Activated naive CD4-positive, alpha-beta T cell treated with anti-CD3 and anti-CD28 coated beads, Interleukin-2, amount 50 U/mL, for 24 hours (primary cell): ENCODE measurements at regions not wholly inside any gene's neighbourhood (a gene's known extent, or its start where the extent isn't known, plus 50 kb on each side); places are given as distances from the start of the nearest gene placed in this dataset.
"Not testable (repeated sequence)": the region's sequence is repeated elsewhere in the genome, so short reads cannot be mapped to it uniquely, and the experiment has no call there.

Experiments
- H3K27ac Mint-ChIP-seq: one replicate; pipeline ENCODE4 v1.8.0; 2021; ENCODE audit warnings: mild to moderate bottlenecking, mixed read lengths
- H3K27me3 Mint-ChIP-seq: one replicate; pipeline ENCODE4 v1.8.0; 2021; ENCODE audit warnings: mixed read lengths
- H3K36me3 Mint-ChIP-seq: one replicate; pipeline ENCODE4 v1.8.0; 2021; ENCODE audit warnings: mixed read lengths
- H3K4me1 Mint-ChIP-seq: one replicate; pipeline ENCODE4 v1.8.0; 2021; ENCODE audit warnings: mixed read lengths
- H3K4me3 Mint-ChIP-seq: one replicate; pipeline ENCODE4 v1.8.0; 2021; ENCODE audit warnings: mild to moderate bottlenecking, mixed read lengths
- H3K9me3 Mint-ChIP-seq: one replicate; pipeline ENCODE4 v1.8.0; 2021; ENCODE audit warnings: mixed read lengths

DNA sequence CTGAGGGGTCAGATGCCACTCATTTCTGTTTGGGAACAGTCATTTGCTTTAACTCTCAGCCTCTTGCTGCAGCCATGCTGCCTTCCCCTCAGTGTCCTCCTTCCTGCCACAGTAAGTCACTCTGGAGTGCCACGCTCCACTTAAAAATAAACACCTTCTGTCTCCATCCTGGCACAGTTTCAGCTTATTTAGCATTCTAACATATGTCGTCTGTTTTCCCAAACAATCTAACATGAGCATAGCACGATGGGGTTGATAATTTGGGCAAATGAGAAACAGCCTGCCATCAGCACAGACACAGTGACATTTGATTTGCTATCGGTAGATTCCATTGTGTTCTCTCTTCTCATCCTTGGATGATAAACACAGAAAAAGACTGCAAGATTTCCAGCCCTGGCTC is 768.6 kb downstream of the UQCRFS1 start:
- no peak overlapping the region for H3K27ac Mint-ChIP-seq

DNA sequence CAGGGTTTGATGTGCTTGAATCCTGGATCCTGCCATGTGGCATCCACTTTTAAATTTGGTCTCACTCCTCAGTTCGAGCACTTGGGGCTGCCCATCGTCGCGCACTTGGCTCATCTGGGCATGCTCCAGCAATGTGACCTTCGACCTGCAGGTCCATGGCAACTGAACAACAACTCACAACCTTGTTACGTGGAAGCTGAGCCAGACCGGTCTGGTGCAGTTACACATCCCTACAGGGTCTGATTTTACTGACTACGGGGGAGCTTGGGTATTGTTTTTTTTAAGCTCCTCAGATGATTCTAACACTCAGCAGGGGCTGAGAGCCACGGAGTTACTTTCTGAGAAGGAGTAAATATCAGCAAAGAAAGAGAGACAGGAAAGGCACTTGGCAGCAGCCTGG is 769.6 kb downstream of the UQCRFS1 start:
- Mint-ChIP-seq H3K27ac (no peak overlapping the region), H3K9me3 (no peaks in the 10 kb centered on the region), H3K4me3 (no peak overlapping the region), H3K36me3 (no peaks in the 10 kb centered on the region), H3K4me1 (no peaks in the 10 kb centered on the region), H3K27me3 (no peaks in the 10 kb centered on the region)

More for the DNA sequence above, 768.6 kb downstream of the UQCRFS1 start:
- Mint-ChIP-seq H3K9me3 (no peaks in the 10 kb centered on the region), H3K36me3 (no peaks in the 10 kb centered on the region), H3K4me1 (no peaks in the 10 kb centered on the region), H3K27me3 (no peaks in the 10 kb centered on the region), H3K4me3 (no peak overlapping the region)

DNA sequence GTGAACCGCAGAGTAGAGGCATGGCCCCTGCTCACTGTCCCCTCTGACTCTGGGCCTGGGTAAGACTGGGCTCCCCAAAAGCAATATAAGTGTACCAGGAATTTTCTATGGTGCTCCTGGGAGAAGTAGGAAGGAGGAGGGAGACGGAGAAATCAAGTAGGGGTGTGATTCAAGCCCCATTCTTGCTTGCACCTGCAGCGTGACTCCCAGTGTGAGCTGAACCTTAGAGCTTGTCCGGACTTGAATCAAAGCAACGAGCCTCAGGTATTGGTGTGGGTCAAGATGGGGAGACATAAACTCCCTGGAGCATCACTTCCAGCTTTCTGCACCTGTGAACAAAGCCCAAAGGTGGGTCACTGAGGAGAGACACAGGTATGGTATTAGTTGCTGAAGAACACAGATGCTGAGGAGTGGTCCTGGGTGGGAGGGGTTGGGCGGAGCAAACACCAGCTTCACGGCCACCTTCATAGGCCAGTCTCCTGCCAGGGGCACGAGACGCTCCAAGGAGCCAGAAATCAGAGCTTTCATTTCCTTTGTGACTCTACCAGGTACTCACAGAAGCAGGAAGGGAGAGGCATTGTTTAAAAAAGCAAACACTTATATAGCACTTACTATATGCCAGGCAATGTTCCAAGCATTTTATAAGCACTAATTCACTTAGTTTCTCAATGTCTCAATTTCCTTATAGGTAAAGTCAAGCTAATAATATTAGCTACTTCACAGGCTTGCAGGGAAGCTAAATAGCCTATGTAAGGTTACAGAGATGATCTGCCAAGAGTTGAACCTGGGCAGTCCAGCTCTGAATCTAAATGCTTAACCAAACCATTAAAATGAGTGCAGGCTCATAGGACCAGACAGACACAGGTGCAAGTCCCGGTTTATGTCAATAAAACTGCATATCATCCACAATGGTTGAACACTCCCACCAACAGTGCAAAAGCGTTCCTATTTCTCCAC is 775.3 kb downstream of the UQCRFS1 start:
- Mint-ChIP-seq H3K27me3 (no peaks in the 10 kb centered on the region), H3K4me3 (no peak overlapping the region), H3K9me3 (peaks cover 16% of the 10 kb centered on the region), H3K4me1 (peaks cover 33% of the 10 kb centered on the region), H3K27ac (no peak overlapping the region), H3K36me3 (no peaks in the 10 kb centered on the region)

DNA sequence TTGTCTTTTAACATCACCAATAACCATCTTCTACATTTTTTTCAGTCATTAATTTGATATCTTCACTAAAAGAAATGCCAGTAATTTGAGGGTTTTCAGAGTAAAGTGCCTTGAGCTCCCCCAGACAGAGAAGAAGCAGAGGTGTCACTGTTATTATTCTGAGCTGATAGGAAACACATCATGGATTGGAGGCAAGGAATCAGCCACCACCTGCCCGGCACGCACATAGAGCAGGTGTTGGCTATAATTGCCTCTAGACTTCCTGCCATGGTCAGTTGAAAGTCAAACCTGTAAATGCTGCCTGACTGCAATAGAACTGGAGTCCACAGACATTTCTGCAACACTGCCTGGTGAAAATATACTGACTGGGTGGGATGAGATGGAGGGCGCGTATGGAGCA is 776.6 kb downstream of the UQCRFS1 start:
- Mint-ChIP-seq H3K4me1 (peaks cover 33% of the 10 kb centered on the region), H3K36me3 (no peaks in the 10 kb centered on the region), H3K4me3 (no peak overlapping the region), H3K27ac (no peak overlapping the region), H3K27me3 (no peaks in the 10 kb centered on the region), H3K9me3 (peaks cover 16% of the 10 kb centered on the region)

DNA sequence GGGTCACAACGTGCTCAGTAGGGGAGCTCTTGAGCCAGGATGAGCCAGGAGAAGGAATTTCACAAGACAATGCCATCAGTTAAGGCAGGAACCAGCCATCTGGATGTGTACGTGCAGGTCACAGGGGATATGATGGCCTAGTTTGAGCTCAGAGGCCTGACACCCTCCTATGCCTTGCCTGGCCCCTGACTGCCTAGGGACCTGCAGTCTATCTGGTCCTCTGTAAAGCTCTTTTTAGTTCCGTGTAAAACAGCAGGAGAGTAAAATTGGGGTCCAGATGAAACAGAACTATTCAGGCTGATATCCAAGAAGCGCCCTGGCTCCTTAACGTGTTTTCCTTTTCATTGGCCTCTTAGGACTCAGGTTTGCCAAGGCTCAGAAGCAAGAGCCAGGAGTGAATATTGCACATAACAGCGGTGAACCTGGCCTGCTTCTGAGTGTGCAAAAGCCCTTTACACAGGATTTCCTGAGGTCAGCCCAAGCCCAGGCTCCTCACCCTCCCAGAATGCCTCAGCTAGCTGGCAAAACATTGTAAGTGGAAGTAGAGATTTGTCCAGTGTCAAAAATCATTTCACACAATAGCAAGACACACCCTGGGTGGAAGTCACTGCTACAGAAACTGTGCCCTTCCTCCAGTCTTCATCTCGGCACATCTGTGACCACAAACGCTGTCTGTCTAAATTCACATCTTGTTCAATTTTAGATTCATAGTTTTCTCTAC is 777.2 kb downstream of the UQCRFS1 start:
- Mint-ChIP-seq H3K9me3 (peaks cover 16% of the 10 kb centered on the region), H3K27me3 (no peaks in the 10 kb centered on the region), H3K4me3 (no peak overlapping the region), H3K4me1 (peaks cover 33% of the 10 kb centered on the region), H3K36me3 (no peaks in the 10 kb centered on the region), H3K27ac (no peak overlapping the region)

DNA sequence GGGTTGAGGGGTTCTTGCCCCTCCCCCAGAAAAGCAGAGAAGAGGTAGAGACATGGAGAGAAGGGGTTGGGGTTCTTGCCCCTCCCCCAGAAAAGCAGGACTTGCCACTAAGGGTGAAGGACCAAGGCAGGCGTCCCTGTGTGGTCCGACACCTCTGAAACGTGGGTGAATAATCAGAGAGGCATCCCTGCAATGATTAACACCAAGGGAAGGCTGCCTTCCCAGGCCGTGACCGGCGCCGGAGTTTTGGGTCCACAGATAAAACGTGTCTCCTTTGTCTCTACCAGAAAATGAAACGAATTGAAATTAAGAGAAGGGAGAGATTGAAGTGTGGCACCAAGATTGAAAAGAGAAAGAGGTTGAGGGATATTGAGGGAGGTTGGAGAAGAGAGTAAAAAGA is 778.2 kb downstream of the UQCRFS1 start:
- peaks cover 16% of the 10 kb centered on the region for H3K9me3 Mint-ChIP-seq
- H3K27me3 Mint-ChIP-seq, H3K36me3 Mint-ChIP-seq, H3K27ac Mint-ChIP-seq, H3K4me3 Mint-ChIP-seq: not testable (repeated sequence)
- peaks cover 33% of the 10 kb centered on the region for H3K4me1 Mint-ChIP-seq

DNA sequence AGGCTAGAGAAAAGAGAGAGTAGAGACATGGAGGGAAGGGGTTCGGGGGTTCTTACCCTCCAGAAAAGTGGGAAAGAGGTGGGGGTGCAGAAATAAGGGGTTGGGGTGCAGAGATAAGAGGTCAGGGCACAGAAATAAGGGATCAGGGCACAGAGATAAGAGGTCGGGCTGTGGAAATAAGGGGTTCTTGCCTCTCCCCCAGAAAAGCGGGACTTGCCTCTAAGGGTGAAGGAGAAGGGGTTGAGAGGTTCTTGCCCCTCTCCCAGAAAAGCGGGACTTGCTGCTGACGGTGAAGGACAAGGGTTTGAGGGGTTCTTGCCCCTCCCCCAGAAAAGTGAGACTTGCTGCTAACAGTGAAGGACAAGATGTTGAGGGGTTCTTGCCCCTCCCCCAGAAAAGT is 778.6 kb downstream of the UQCRFS1 start:
- H3K27ac Mint-ChIP-seq, H3K36me3 Mint-ChIP-seq, H3K4me3 Mint-ChIP-seq, H3K27me3 Mint-ChIP-seq: not testable (repeated sequence)
- peaks cover 16% of the 10 kb centered on the region for H3K9me3 Mint-ChIP-seq
- peaks cover 33% of the 10 kb centered on the region for H3K4me1 Mint-ChIP-seq

DNA sequence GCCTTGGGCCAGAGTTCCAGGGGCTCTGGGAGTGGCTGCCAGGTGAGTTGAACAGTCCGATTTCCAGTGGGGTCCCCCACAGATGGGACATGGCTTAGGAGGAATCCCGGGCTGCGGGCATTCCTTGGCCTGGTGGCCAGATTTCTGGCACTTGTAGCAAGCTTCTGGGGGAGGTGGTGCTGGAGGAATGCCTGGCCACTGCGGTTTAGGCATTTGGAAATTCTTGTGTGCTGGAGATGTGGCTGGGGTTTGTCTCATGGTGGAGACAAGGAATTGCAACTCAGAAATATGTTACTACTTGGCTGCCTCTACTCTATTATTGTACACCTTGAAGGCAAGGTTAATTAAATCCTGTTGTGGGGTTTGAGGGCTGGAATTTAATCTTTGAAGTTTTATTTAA is 779.8 kb downstream of the UQCRFS1 start:
- H3K4me3 Mint-ChIP-seq, H3K27me3 Mint-ChIP-seq, H3K27ac Mint-ChIP-seq, H3K36me3 Mint-ChIP-seq: not testable (repeated sequence)
- Mint-ChIP-seq H3K4me1 (peaks cover 33% of the 10 kb centered on the region), H3K9me3 (peaks cover 16% of the 10 kb centered on the region)

DNA sequence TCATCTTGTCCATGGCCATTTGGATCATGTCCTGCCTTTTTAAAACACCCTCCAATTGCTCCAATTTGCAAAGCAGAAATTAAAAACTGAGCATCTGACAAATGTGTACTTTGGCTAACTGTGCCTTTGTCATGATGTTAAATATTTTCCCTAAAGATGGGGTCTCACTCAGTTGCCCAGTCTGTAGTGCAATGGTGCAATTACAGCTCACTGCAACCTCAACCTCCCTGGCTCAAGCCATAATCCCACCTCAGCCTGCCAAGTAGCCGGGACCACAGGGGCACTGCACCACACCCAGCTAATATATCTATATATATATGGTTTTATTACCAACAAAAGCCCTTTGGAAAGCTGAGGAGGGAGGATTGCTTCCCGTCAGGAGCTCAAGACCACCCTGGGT is 782.7 kb downstream of the UQCRFS1 start:
- H3K27me3 Mint-ChIP-seq = no peaks in the 10 kb centered on the region
- H3K4me1 Mint-ChIP-seq = peaks cover 9% of the 10 kb centered on the region
- peaks cover 16% of the 10 kb centered on the region for H3K9me3 Mint-ChIP-seq
- no peak overlapping the region for H3K27ac Mint-ChIP-seq
- H3K36me3 Mint-ChIP-seq = no peaks in the 10 kb centered on the region
- no peak overlapping the region for H3K4me3 Mint-ChIP-seq

DNA sequence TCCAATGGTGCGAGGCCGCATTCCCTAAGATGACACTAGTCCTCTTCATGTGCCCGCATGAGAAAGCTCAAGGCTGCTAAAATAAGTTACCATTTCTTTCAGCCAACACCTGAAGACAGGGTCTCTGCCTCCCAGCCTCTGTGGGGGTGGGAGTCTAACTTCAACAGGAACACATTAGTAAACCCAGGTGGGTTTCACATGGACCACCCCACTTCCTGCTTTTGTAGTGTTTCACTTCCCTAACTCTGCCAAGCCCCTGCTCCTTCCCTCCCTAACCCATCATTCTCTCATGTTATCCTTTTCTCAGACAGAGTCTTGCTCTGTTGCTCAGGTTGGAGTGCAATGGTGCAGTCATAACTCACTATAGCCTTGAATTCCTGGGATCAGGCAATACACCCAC is 783.6 kb downstream of the UQCRFS1 start:
- Mint-ChIP-seq H3K27me3 (no peaks in the 10 kb centered on the region), H3K27ac (no peak overlapping the region), H3K4me1 (peaks cover 5% of the 10 kb centered on the region), H3K4me3 (no peak overlapping the region), H3K36me3 (no peaks in the 10 kb centered on the region), H3K9me3 (peaks cover 10% of the 10 kb centered on the region)

DNA sequence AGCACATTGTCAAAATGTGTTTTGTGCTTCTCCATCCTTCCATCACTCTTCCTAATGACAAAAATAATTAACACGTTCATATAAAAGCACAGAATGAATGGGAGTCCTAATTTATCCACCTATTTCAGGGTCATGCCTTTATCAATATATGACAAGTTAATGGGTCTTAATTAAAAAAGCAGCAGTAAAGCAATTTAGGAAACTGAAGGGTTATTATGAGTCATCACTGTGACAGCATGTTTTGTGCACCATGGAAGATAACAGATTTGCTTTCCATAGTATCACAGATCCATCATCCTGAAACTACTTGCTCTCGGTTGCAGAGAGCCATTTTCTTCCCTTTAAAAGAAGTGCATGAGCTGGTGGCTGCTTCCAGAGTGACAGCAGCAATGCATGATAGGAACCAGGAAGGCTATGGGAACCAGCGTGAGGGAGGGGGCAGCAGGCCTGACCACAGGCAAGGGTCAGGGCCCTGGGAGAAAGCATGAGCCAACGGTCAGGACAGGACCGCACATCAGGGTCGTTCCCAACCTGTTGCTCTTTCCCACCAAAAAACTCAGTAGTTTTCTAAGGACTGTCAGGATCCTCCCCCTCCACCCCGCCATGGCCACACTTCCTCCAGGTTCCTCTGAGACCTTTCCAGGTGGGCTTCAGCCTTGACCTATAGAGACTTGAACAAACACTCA is 784.1 kb downstream of the UQCRFS1 start:
- H3K27ac Mint-ChIP-seq = no peak overlapping the region
- no peaks in the 10 kb centered on the region for H3K36me3 Mint-ChIP-seq
- peaks cover 5% of the 10 kb centered on the region for H3K4me1 Mint-ChIP-seq
- peaks cover 5% of the 10 kb centered on the region for H3K9me3 Mint-ChIP-seq
- H3K4me3 Mint-ChIP-seq = no peak overlapping the region
- H3K27me3 Mint-ChIP-seq = no peaks in the 10 kb centered on the region

DNA sequence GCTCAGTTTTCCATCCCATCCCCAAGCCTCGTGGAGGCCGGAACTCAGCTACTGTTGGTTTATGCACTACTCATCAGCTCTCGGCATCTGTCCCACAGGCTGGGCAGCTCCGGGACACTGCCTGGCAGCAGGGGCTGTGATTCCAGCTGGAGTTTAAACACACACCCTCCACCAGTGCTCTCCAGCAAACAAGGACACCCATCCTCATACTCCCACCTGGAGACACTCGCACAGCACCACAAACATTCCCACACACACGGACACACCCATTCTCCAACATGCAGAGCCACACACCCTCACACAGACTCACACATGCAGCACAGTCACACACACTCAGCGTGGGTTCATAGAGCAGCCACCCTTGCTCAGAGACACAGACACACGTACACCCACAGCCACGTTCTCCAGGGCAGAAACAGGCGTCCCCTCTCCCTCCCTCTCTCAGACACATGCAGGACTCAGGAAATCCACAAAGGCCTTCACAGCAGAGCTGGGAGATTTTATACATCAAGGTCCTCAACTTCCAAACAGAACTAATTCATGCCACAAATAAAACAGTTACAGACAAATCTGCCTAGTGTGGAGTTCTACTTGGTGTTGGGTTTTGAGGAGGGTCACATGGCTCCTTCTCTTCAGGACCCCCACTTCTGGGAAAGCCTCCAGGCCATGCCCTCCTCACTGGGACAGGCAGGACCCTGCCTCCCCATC is 785.4 kb downstream of the UQCRFS1 start:
- Mint-ChIP-seq H3K4me1 (peaks cover 5% of the 10 kb centered on the region), H3K36me3 (no peaks in the 10 kb centered on the region), H3K27me3 (no peaks in the 10 kb centered on the region), H3K4me3 (no peak overlapping the region), H3K27ac (no peak overlapping the region), H3K9me3 (no peaks in the 10 kb centered on the region)

DNA sequence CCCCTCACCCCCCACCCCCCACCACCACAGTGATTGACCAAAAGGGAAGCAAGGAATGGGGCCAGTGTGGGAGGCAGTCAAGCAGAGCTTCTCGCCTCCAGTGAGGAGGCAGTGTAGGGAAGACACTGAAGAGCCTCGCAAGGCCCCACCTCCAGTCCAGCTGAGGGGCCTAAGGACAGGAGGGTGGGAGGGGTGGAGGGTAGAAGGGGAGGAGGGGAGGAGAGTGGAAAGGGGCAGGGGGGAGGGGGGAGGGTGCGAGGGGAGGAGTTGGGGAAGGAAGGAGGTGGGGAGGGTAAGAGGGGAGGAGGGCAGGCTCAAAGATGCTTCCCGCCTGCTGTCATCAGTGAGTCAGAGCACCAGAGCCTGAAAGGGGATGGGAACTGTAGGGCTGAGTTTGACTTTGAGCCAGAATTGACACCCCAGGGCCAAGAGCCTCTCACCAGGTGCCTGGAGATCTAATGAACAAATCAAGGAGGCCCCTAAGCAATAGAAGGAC is 786.2 kb downstream of the UQCRFS1 start:
- Mint-ChIP-seq H3K36me3 (no peaks in the 10 kb centered on the region), H3K27ac (no peak overlapping the region), H3K9me3 (no peaks in the 10 kb centered on the region), H3K4me1 (peaks cover 5% of the 10 kb centered on the region), H3K4me3 (no peak overlapping the region), H3K27me3 (no peaks in the 10 kb centered on the region)

DNA sequence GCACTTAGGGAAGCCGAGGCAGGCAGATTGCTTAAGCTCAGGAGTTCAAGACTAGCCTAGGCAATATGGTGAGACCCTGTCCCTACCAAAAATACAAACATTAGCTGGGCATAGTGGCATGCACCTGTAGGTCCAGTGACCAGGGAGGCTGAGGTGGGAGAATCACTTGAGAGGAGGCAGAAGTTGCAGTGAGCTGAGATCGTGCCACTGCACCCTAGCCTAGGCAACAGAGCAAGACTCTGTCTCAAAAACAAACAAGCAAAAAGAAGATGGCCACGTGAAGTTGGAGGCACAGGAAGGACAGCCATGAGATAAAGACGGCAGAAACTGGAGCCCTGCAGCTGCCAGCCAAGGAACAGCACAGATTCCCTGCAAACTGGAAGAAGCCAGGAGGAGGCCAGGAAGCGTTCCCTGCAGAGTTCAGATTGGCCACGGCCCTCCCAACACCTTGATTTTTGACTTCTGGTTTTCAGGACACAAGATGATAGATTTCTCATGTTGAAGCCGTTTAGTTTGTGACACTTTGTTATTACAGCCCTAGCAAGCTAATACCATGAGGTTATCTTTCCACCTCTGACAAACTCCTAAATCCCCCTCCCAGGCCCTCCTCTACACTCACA is 786.7 kb downstream of the UQCRFS1 start:
- Mint-ChIP-seq H3K4me3 (no peak overlapping the region), H3K36me3 (no peaks in the 10 kb centered on the region), H3K27me3 (no peaks in the 10 kb centered on the region), H3K9me3 (no peaks in the 10 kb centered on the region), H3K27ac (no peak overlapping the region), H3K4me1 (peaks cover 5% of the 10 kb centered on the region)
